Superior temporal gyrus (tissue), 1 donor: ENCODE measurements at regions not wholly inside any gene's neighbourhood (a gene's known extent, or its start where the extent isn't known, plus 50 kb on each side); places are given as distances from the start of the nearest gene placed in this dataset.

Experiments used
- DNase-seq: peaks from one replicate; pipeline ENCODE4 v3.0.0-alpha.2; 2016; ENCODE audit errors: extremely low spot score

GRCh38 chr4:170281027-170281426 is 191.3 kb upstream of the AADAT start:
- no peak for DNase-seq

GRCh38 chr4:170278460-170278859 is 188.7 kb upstream of the AADAT start:
- DNase-seq = no peak

- no peak for DNase-seq
These were observed 184.9 kb upstream of the AADAT start for GRCh38 chr4:170274616-170275015.

GRCh38 chr4:170272959-170273358 is 183.2 kb upstream of the AADAT start:
- DNase-seq = no peak

GRCh38 chr4:170271723-170272122 is 182.0 kb upstream of the AADAT start:
- DNase-seq = no peak

GRCh38 chr4:170270628-170271027 is 180.9 kb upstream of the AADAT start:
- DNase-seq = no peak

GRCh38 chr4:170269950-170270349 is 180.2 kb upstream of the AADAT start:
- no peak for DNase-seq

- peak; percentile 94 for DNase-seq
These were observed 169.9 kb upstream of the AADAT start for GRCh38 chr4:170259631-170260153.

GRCh38 chr4:170256807-170257206 is 167.1 kb upstream of the AADAT start:
- DNase-seq = no peak

- no peak for DNase-seq
These were observed 158.8 kb upstream of the AADAT start for GRCh38 chr4:170248576-170248975.

GRCh38 chr4:170248029-170248428 is 158.3 kb upstream of the AADAT start:
- no peak for DNase-seq

GRCh38 chr4:170247596-170247995 is 157.8 kb upstream of the AADAT start:
- no peak for DNase-seq

- DNase-seq = no peak
These were observed 154.0 kb upstream of the AADAT start for GRCh38 chr4:170243662-170244288.

GRCh38 chr4:170242471-170242870 is 152.7 kb upstream of the AADAT start:
- DNase-seq = peak; percentile 69

GRCh38 chr4:170234800-170235199 is 145.0 kb upstream of the AADAT start:
- no peak for DNase-seq

GRCh38 chr4:170231377-170231776 is 141.6 kb upstream of the AADAT start:
- no peak for DNase-seq

GRCh38 chr4:170230242-170230641 is 140.5 kb upstream of the AADAT start:
- DNase-seq = no peak

GRCh38 chr4:170229006-170229405 is 139.2 kb upstream of the AADAT start:
- no peak for DNase-seq

- no peak for DNase-seq
These were observed 138.2 kb upstream of the AADAT start for GRCh38 chr4:170227928-170228327.

GRCh38 chr4:170226288-170226687 is 136.5 kb upstream of the AADAT start:
- no peak for DNase-seq

- no peak for DNase-seq
These were observed 125.0 kb upstream of the AADAT start for GRCh38 chr4:170214731-170215130.

- DNase-seq = no peak
These were observed 124.3 kb upstream of the AADAT start for GRCh38 chr4:170214101-170214500.

- DNase-seq = no peak
These were observed 113.0 kb upstream of the AADAT start for GRCh38 chr4:170202721-170203120.

GRCh38 chr4:170198747-170199146 is 109.0 kb upstream of the AADAT start:
- DNase-seq = peak; percentile 31
